Mesendoderm (in vitro differentiated cells): ENCODE measurements at regions not wholly inside any gene's neighbourhood (a gene's known extent, or its start where the extent isn't known, plus 50 kb on each side); places are given as distances from the start of the nearest gene placed in this dataset.

Source experiments
- DNase-seq: peaks from one replicate; pipeline ENCODE4 v3.0.0; 2013
- H2AK5ac ChIP-seq: 2 replicates; pipeline ENCODE4 v1.6.1; 2013; ENCODE audit warnings: low read length, inconsistent platforms
- H2BK120ac ChIP-seq: 2 replicates; pipeline ENCODE4 v1.6.1; 2013; ENCODE audit warnings: low read depth, mild to moderate bottlenecking, low read length, moderate library complexity, mixed read lengths
- H2BK15ac ChIP-seq: replicated peaks from 2 replicates; pipeline ENCODE4 v1.6.1; 2013; ENCODE audit warnings: low read depth, mild to moderate bottlenecking, moderate library complexity
- H2BK5ac ChIP-seq: 2 replicates; pipeline ENCODE4 v1.6.1; 2013; ENCODE audit warnings: low read length, inconsistent platforms
- H3K18ac ChIP-seq: 2 replicates; pipeline ENCODE4 v1.6.1; 2013; ENCODE audit warnings: mild to moderate bottlenecking, low read length, mixed read lengths
- H3K23ac ChIP-seq: one replicate; pipeline ENCODE4 v1.6.1; 2013; ENCODE audit warnings: low read length
- H3K27ac ChIP-seq: 2 replicates; pipeline ENCODE4 v1.5.1; 2013; ENCODE audit warnings: low read depth, mild to moderate bottlenecking, inconsistent platforms, low read length, moderate library complexity
- H3K27me3 ChIP-seq: 2 replicates; pipeline ENCODE4 v1.6.1; 2013; ENCODE audit warnings: low read length, control low read depth, mild to moderate bottlenecking, inconsistent platforms; ENCODE audit not compliant: insufficient read depth, poor library complexity
- H3K36me3 ChIP-seq: 2 replicates; pipeline ENCODE4 v1.6.1; 2013; ENCODE audit warnings: low read length, inconsistent platforms; ENCODE audit not compliant: control insufficient read depth, insufficient read depth
- H3K4ac ChIP-seq: one replicate; pipeline ENCODE4 v1.6.1; 2013; ENCODE audit warnings: low read depth, mild to moderate bottlenecking, low read length, moderate library complexity
- H3K4me1 ChIP-seq: 2 replicates; pipeline ENCODE4 v1.6.1; 2013; ENCODE audit warnings: low read depth, low read length, inconsistent platforms; ENCODE audit not compliant: control insufficient read depth
- H3K4me2 ChIP-seq: 2 replicates; pipeline ENCODE4 v1.6.1; 2013; ENCODE audit warnings: low read length
- H3K4me3 ChIP-seq: 2 replicates; pipeline ENCODE4 v1.5.1; 2013; ENCODE audit warnings: mild to moderate bottlenecking, low read length
- H3K56ac ChIP-seq: one replicate; pipeline ENCODE4 v1.6.1; 2013; ENCODE audit warnings: low read length
- H3K79me1 ChIP-seq: 2 replicates; pipeline ENCODE4 v1.6.1; 2013; ENCODE audit warnings: low read length, inconsistent platforms
- H3K79me2 ChIP-seq: 2 replicates; pipeline ENCODE4 v1.6.1; 2013; ENCODE audit warnings: mild to moderate bottlenecking, low read length; ENCODE audit not compliant: control insufficient read depth, insufficient read depth
- H3K9ac ChIP-seq: 2 replicates; pipeline ENCODE4 v1.6.1; 2013; ENCODE audit warnings: low read length, inconsistent platforms
- H4K5ac ChIP-seq: one replicate; pipeline ENCODE4 v1.6.1; 2013; ENCODE audit warnings: low read length
- H4K8ac ChIP-seq: one replicate; pipeline ENCODE4 v1.6.1; 2013; ENCODE audit warnings: low read depth, mild to moderate bottlenecking, control low read depth, low read length, moderate library complexity
- WGBS: extraction: QIAGEN DNeasy Blood & Tissue Kit; methylation state at CpG from one replicate; pipeline ENCODE4 v1.1.7; 2013; ENCODE audit warnings: low lambda C conversion rate, missing lambda C conversion rate; ENCODE audit not compliant: insufficient coverage; ENCODE audit errors: extremely low coverage; 5-methylcytosine and 5-hydroxymethylcytosine counted together

GRCh38 chr20:16124911-16125776 lies 448.1 kb downstream of the KIF16B start:
- Histone ChIP-seq H3K4me1 (no peaks in the 10 kb centered on the region), H3K36me3 (no peaks in the 10 kb centered on the region), H3K27me3 (no peaks in the 10 kb centered on the region), H3K18ac (no peak overlapping the region), H4K8ac (no peak overlapping the region), H2AK5ac (no peak overlapping the region), H3K4ac (no peak overlapping the region), H3K4me3 (no peak overlapping the region), H3K79me1 (no peaks in the 10 kb centered on the region), H2BK120ac (no peak overlapping the region), H3K27ac (no peak overlapping the region), H3K56ac (no peak overlapping the region), H3K9ac (no peak overlapping the region), H3K79me2 (no peaks in the 10 kb centered on the region), H3K4me2 (no peak overlapping the region), H2BK5ac (no peak overlapping the region), H4K5ac (no peak overlapping the region), H3K23ac (no peak overlapping the region), H2BK15ac (no peak overlapping the region)
- no CpG with 5 or more reads among the region's 9 CpGs for WGBS
- DNase-seq: no peak

GRCh38 chr20:16124491-16124890 lies 448.8 kb downstream of the KIF16B start:
- H3K56ac ChIP-seq: no peak overlapping the region
- H3K79me2 ChIP-seq: no peaks in the 10 kb centered on the region
- no peak overlapping the region for H2BK5ac ChIP-seq
- H2BK120ac ChIP-seq: no peak overlapping the region
- H4K8ac ChIP-seq: no peak overlapping the region
- DNase-seq: no peak
- no peak overlapping the region for H3K9ac ChIP-seq
- H3K27ac ChIP-seq: no peak overlapping the region
- no peak overlapping the region for H3K4me2 ChIP-seq
- H3K4me3 ChIP-seq: no peak overlapping the region
- no peak overlapping the region for H3K23ac ChIP-seq
- no peak overlapping the region for H2AK5ac ChIP-seq
- H3K27me3 ChIP-seq: no peaks in the 10 kb centered on the region
- no peak overlapping the region for H3K18ac ChIP-seq
- H3K36me3 ChIP-seq: no peaks in the 10 kb centered on the region
- no peaks in the 10 kb centered on the region for H3K79me1 ChIP-seq
- H3K4me1 ChIP-seq: no peaks in the 10 kb centered on the region
- H4K5ac ChIP-seq: no peak overlapping the region
- no peak overlapping the region for H2BK15ac ChIP-seq
- no CpG with 5 or more reads among the region's 2 CpGs for WGBS
- H3K4ac ChIP-seq: no peak overlapping the region

- Histone ChIP-seq H4K8ac (no peak overlapping the region), H4K5ac (no peak overlapping the region), H2BK120ac (no peak overlapping the region), H2BK15ac (no peak overlapping the region), H2AK5ac (no peak overlapping the region), H3K27me3 (no peaks in the 10 kb centered on the region), H3K79me2 (no peaks in the 10 kb centered on the region), H3K36me3 (no peaks in the 10 kb centered on the region), H3K18ac (no peak overlapping the region), H3K4me2 (no peak overlapping the region), H3K4me3 (no peak overlapping the region), H3K56ac (no peak overlapping the region), H3K9ac (no peak overlapping the region), H3K27ac (no peak overlapping the region), H3K4ac (no peak overlapping the region), H3K79me1 (no peaks in the 10 kb centered on the region), H3K4me1 (no peaks in the 10 kb centered on the region), H3K23ac (no peak overlapping the region), H2BK5ac (no peak overlapping the region)
- no peak for DNase-seq
These were observed 449.6 kb downstream of the KIF16B start for GRCh38 chr20:16123623-16124022.

GRCh38 chr20:16119909-16120308 lies 453.3 kb downstream of the KIF16B start:
- no peak overlapping the region for H3K56ac ChIP-seq
- H3K9ac ChIP-seq: no peak overlapping the region
- no peak overlapping the region for H3K23ac ChIP-seq
- H3K4me2 ChIP-seq: no peak overlapping the region
- no peaks in the 10 kb centered on the region for H3K27me3 ChIP-seq
- no peak overlapping the region for H3K18ac ChIP-seq
- H4K5ac ChIP-seq: no peak overlapping the region
- H3K36me3 ChIP-seq: no peaks in the 10 kb centered on the region
- no peaks in the 10 kb centered on the region for H3K79me1 ChIP-seq
- H2BK15ac ChIP-seq: no peak overlapping the region
- H3K27ac ChIP-seq: no peak overlapping the region
- H2AK5ac ChIP-seq: no peak overlapping the region
- H3K79me2 ChIP-seq: no peaks in the 10 kb centered on the region
- no peaks in the 10 kb centered on the region for H3K4me1 ChIP-seq
- no peak overlapping the region for H3K4me3 ChIP-seq
- H3K4ac ChIP-seq: no peak overlapping the region
- no CpG with 5 or more reads among the region's 3 CpGs for WGBS
- no peak overlapping the region for H2BK5ac ChIP-seq
- DNase-seq: no peak
- no peak overlapping the region for H2BK120ac ChIP-seq
- no peak overlapping the region for H4K8ac ChIP-seq

- Histone ChIP-seq H4K8ac (no peak overlapping the region), H3K4me1 (no peaks in the 10 kb centered on the region), H2AK5ac (no peak overlapping the region), H3K79me2 (no peaks in the 10 kb centered on the region), H3K4ac (no peak overlapping the region), H3K27me3 (no peaks in the 10 kb centered on the region), H3K23ac (no peak overlapping the region), H3K56ac (no peak overlapping the region), H3K36me3 (no peaks in the 10 kb centered on the region), H4K5ac (no peak overlapping the region), H3K9ac (no peak overlapping the region), H3K4me2 (no peak overlapping the region), H3K27ac (no peak overlapping the region), H3K79me1 (no peaks in the 10 kb centered on the region), H2BK15ac (no peak overlapping the region), H2BK5ac (no peak overlapping the region), H3K18ac (no peak overlapping the region), H2BK120ac (no peak overlapping the region), H3K4me3 (no peak overlapping the region)
- DNase-seq: peak; percentile 3
- whole genome bisulfite sequencing: no CpG with 5 or more reads among the region's 2 CpGs
These were observed 457.2 kb downstream of the KIF16B start for GRCh38 chr20:16115911-16116552.
